HCT116 (cell line): ENCODE measurements at regions not wholly inside any gene's neighbourhood (a gene's known extent, or its start where the extent isn't known, plus 50 kb on each side); places are given as distances from the start of the nearest gene placed in this dataset.

Source experiments
- ATAC-seq: fragments of 200-7000 bp; cut with Tn5 transposase; 2 replicates; pipeline ENCODE4 v1.9.1; 2020; ENCODE audit warnings: mild to moderate bottlenecking, moderate library complexity
- BruUV-seq: library from RNA; stranded (reverse); fragments of 400-500 nt; replicated peaks from 2 replicates; lab custom pipeline; 2021; lab: Mats Ljungman, UMichigan
- CTCF ChIA-PET: fragments of 300-600 bp; sonication (Branson Sonifier 250); formaldehyde crosslinking; loops from one replicate; lab custom pipeline; 2021; ENCODE audit warnings: antibody characterized with exemption; lab: Charles Lee
- POLR2A ChIA-PET: fragments of 300-600, 350-600 bp; sonication (Branson Sonifier 250); formaldehyde crosslinking; loops from one replicate; lab custom pipeline; 2021; ENCODE audit warnings: antibody characterized with exemption; lab: Charles Lee
- RAD21 ChIA-PET, 2 experiments: fragments of 300-600 bp; sonication (Branson Sonifier 250); formaldehyde crosslinking; loops; one replicate each; lab custom pipeline; 2023; ENCODE audit warnings: low total read pairs in 2 of 2; ENCODE audit not compliant: uncharacterized antibody in 2 of 2, unreplicated experiment in 2 of 2, low non-redundant PET in 1 of 2; lab: Charles Lee
- DNase-seq: peaks from one replicate; pipeline ENCODE4 v3.0.0-alpha.2; 2010; ENCODE audit warnings: low read depth, low spot score
- H2AFZ ChIP-seq: fragments of 200-600 bp; shearing (Covaris generic), sonication (generic); 2 replicates; pipeline ENCODE4 v1.6.1; 2017; ENCODE audit warnings: low read depth, mixed run types, mixed read lengths, antibody characterized with exemption, low read length; ENCODE audit not compliant: poor library complexity, severe bottlenecking
- H3K27ac ChIP-seq: 2 replicates; pipeline ENCODE4 v1.5.1; 2012; ENCODE audit warnings: low read depth, low read length
- H3K27me3 ChIP-seq: fragments of 200-600 bp; sonication (generic); 2 replicates; pipeline ENCODE4 v1.6.1; 2016; ENCODE audit warnings: mixed run types, low read length, mixed read lengths; ENCODE audit not compliant: insufficient read depth
- H3K36me3 ChIP-seq, 2 experiments: fragments of 200-500 bp in 1 of 2; fragments of 200-600 bp in 1 of 2; sonication (Bioruptor generic) in 1 of 2; sonication (generic) in 1 of 2; 2 replicates each; pipeline versions ENCODE4 v1.5.1 to v1.6.1; 2014 to 2016; ENCODE audit warnings: low read length in 2 of 2, inconsistent platforms in 1 of 2, mixed read lengths in 1 of 2, mixed run types in 1 of 2; ENCODE audit not compliant: insufficient read depth in 2 of 2, control insufficient read depth in 1 of 2
- H3K4me1 ChIP-seq, 2 experiments: fragments of 200-600 bp in 1 of 2; sonication (generic) in 1 of 2; 2 replicates each; pipeline versions ENCODE4 v1.5.1 to v1.6.1; 2012 to 2017; ENCODE audit warnings: low read length in 2 of 2, inconsistent platforms in 1 of 2, mild to moderate bottlenecking in 1 of 2, mixed read lengths in 1 of 2, mixed run types in 1 of 2, moderate library complexity in 1 of 2; ENCODE audit not compliant: insufficient read depth in 2 of 2, control insufficient read depth in 1 of 2
- H3K4me2 ChIP-seq: fragments of 200-600 bp; sonication (generic); 2 replicates; pipeline ENCODE4 v1.6.1; 2017; ENCODE audit warnings: mixed run types, low read length, mixed read lengths
- H3K4me3 ChIP-seq, 2 experiments: fragments of 200-600 bp in 1 of 2; sonication (generic) in 1 of 2; replicated peaks in 1 of 2; 2 replicates each; pipeline ENCODE4 v1.5.1; 2011 to 2016; ENCODE audit warnings: low read length in 2 of 2, control low read depth in 1 of 2, low read depth in 1 of 2, mild to moderate bottlenecking in 1 of 2, mixed read lengths in 1 of 2, mixed run types in 1 of 2
- H3K79me2 ChIP-seq: fragments of 200-600 bp; sonication (generic); 2 replicates; pipeline ENCODE4 v1.6.1; 2017; ENCODE audit warnings: mild to moderate bottlenecking, mixed run types, low read length, moderate library complexity, mixed read lengths; ENCODE audit not compliant: insufficient read depth
- H3K9ac ChIP-seq: fragments of 200-600 bp; sonication (generic); 2 replicates; pipeline ENCODE4 v1.6.1; 2016; ENCODE audit warnings: low read length, mixed read lengths
- H3K9me2 ChIP-seq: fragments of 200-600 bp; sonication (generic), shearing (Covaris generic); 2 replicates; pipeline ENCODE4 v1.6.1; 2017; ENCODE audit warnings: mixed run types, mild to moderate bottlenecking, moderate library complexity; ENCODE audit not compliant: insufficient read depth
- H3K9me3 ChIP-seq, 2 experiments: fragments of 200-500 bp in 1 of 2; fragments of 200-600 bp in 1 of 2; sonication (Bioruptor generic) in 1 of 2; sonication (generic) in 1 of 2; 2 replicates each; pipeline ENCODE4 v1.6.1; 2014 to 2017; ENCODE audit warnings: low read length in 2 of 2, mixed read lengths in 2 of 2, inconsistent platforms in 1 of 2, low read depth in 1 of 2, mild to moderate bottlenecking in 1 of 2, mixed run types in 1 of 2, moderate library complexity in 1 of 2; ENCODE audit not compliant: control insufficient read depth in 1 of 2, insufficient read depth in 1 of 2
- H4K20me1 ChIP-seq: fragments of 200-600 bp; sonication (generic), shearing (Covaris generic); 2 replicates; pipeline ENCODE4 v1.6.1; 2017; ENCODE audit warnings: mixed run types, mild to moderate bottlenecking, moderate library complexity; ENCODE audit not compliant: insufficient read depth
- ATF3 ChIP-seq: IDR thresholded peaks from 2 replicates; pipeline ENCODE4 v1.6.1; 2012
- CEBPB ChIP-seq: IDR thresholded peaks from 2 replicates; pipeline ENCODE4 v1.6.1; 2012; ENCODE audit warnings: low read depth
- EZH2 ChIP-seq: fragments of 200-600 bp; sonication (generic); IDR thresholded peaks from 2 replicates; pipeline ENCODE4 v1.6.1; 2017; ENCODE audit warnings: antibody characterized with exemption, mixed run types
- EZH2phosphoT487 ChIP-seq: fragments of 200-600 bp; IDR thresholded peaks from 2 replicates; pipeline ENCODE4 v1.6.1; 2018; ENCODE audit warnings: antibody characterized with exemption, borderline replicate concordance
- FOSL1 ChIP-seq: IDR thresholded peaks from 2 replicates; pipeline ENCODE4 v1.6.1; 2012; ENCODE audit warnings: low read depth
- RAD21 ChIP-seq: IDR thresholded peaks from 2 replicates; pipeline ENCODE4 v1.6.1; 2012; ENCODE audit warnings: low read depth, mild to moderate bottlenecking
- YY1 ChIP-seq: IDR thresholded peaks from 2 replicates; pipeline ENCODE4 v1.6.1; 2011; ENCODE audit warnings: low read length, low read depth, moderate library complexity, mild to moderate bottlenecking; ENCODE audit not compliant: insufficient replicate concordance; ENCODE audit errors: extremely low read depth
- intact Hi-C: fragments of 100-400 bp; cut with micrococcal nuclease; formaldehyde crosslinking; loops from 2 replicates; pipeline ENCODE4 v1.10.0; 2022
- TF ChIP-seq, protein P1 (sequence below): IDR thresholded peaks from 2 replicates; pipeline ENCODE4 v1.6.1; 2012
- TF ChIP-seq, protein P2 (sequence below): IDR thresholded peaks from 2 replicates; pipeline ENCODE4 v1.6.1; 2011; ENCODE audit warnings: mild to moderate bottlenecking, low read length, moderate library complexity; ENCODE audit not compliant: insufficient replicate concordance; ENCODE audit errors: extremely low read depth

DNA sequence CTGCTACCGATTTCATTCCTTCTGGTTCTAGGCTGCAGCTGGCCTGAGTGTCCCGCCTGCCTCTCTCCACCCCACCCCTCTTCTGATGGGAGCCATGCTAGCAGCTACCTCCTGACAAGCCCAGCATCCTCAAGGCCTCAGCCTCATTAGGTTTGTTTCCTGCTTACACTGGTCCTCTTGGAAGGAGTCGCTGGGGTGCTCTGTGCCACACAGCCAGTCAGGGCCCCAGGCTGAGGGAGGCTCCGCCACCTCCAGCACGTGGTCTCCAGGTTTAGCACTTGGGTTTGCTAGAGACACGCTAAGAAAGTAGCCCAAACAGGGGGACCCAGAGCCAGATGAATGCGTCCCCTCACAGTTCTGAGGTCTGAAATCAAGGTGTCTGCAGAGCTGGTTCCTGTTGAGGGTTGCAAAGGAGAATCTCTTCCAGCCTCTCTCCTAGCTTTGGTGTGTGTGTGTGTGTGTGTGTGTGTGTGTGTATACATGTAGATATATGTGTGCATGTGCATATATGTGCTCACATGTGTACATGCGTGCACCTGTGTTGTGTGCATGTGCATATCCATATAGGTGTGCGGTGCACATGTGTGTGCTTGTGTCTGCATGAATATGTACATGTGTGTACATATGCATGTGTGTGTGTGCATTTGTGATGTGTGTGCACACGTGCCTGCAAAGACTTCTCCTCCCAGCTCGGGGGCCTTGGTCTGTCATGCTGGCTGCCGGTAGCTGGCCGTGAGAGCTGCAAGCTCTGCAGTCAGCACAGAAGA lies 301.1 kb upstream of the AJAP1 start:
- ATAC-seq = no peak
- Histone ChIP-seq H3K36me3 (no peaks in the 10 kb centered on the region), H3K4me2 (no peak overlapping the region), H3K9ac (no peak overlapping the region), H3K4me3 (no peak overlapping the region), H4K20me1 (no peaks in the 10 kb centered on the region), H3K9me2 (no peaks in the 10 kb centered on the region), H3K27me3 (no peaks in the 10 kb centered on the region), H3K4me1 (no peaks in the 10 kb centered on the region), H3K9me3 (no peaks in the 10 kb centered on the region), H2AFZ (no peak overlapping the region), H3K27ac (no peak overlapping the region), H3K79me2 (no peaks in the 10 kb centered on the region)
- intact Hi-C loops = no loop called here
- no peak for DNase-seq
- BruUV-seq = no TSS peak
- ChIA-PET POLR2A (no interaction called here), CTCF (no interaction called here), RAD21 (no interaction called here)
- no peak for TF ChIP-seq EZH2phosphoT487
- TF ChIP-seq RAD21 = no peak
- no peak for TF ChIP-seq FOSL1
- no peak for TF ChIP-seq CEBPB
- TF ChIP-seq, protein P1, sequence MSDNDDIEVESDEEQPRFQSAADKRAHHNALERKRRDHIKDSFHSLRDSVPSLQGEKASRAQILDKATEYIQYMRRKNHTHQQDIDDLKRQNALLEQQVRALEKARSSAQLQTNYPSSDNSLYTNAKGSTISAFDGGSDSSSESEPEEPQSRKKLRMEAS = no peak
- TF ChIP-seq YY1 = no peak
- no peak for TF ChIP-seq ATF3
- TF ChIP-seq EZH2 = no peak
- TF ChIP-seq, protein P2, sequence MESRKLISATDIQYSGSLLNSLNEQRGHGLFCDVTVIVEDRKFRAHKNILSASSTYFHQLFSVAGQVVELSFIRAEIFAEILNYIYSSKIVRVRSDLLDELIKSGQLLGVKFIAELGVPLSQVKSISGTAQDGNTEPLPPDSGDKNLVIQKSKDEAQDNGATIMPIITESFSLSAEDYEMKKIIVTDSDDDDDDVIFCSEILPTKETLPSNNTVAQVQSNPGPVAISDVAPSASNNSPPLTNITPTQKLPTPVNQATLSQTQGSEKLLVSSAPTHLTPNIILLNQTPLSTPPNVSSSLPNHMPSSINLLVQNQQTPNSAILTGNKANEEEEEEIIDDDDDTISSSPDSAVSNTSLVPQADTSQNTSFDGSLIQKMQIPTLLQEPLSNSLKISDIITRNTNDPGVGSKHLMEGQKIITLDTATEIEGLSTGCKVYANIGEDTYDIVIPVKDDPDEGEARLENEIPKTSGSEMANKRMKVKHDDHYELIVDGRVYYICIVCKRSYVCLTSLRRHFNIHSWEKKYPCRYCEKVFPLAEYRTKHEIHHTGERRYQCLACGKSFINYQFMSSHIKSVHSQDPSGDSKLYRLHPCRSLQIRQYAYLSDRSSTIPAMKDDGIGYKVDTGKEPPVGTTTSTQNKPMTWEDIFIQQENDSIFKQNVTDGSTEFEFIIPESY = no peak
